H1 (cell line): ENCODE measurements at regions not wholly inside any gene's neighbourhood (a gene's known extent, or its start where the extent isn't known, plus 50 kb on each side); places are given as distances from the start of the nearest gene placed in this dataset.
A peak's percentile ranks its signal among the peaks of the same experiment; 100 is the strongest.

ENCODE experiments used
- CTCF ChIA-PET: fragments of 300-600 bp; sonication (Branson Sonifier 250); formaldehyde crosslinking; loops from one replicate; lab custom pipeline; 2021; ENCODE audit not compliant: partially characterized antibody; lab: Charles Lee
- POLR2A ChIA-PET: fragments of 300-600 bp; sonication (Branson Sonifier 250); formaldehyde crosslinking; loops from one replicate; lab custom pipeline; 2021; ENCODE audit warnings: inconsistent platforms; ENCODE audit not compliant: partially characterized antibody; lab: Charles Lee
- DNase-seq, 2 experiments: peaks; one replicate each; pipeline versions ENCODE4 v3.0.0 to v3.0.0-alpha.2; 2010 to 2022; ENCODE audit warnings: low spot score in 2 of 2, low read depth in 1 of 2, mixed read lengths in 1 of 2
- FAIRE-seq: peaks from 2 replicates; lab custom pipeline; 2011; peaks lifted over from hg19 to GRCh38; lab: Jason Lieb, UNC
- H2AFZ ChIP-seq: 2 replicates; pipeline ENCODE4 v1.8.1; 2012; ENCODE audit warnings: low read length, inconsistent platforms
- H2AK5ac ChIP-seq: 2 replicates; pipeline ENCODE4 v1.6.1; 2013; ENCODE audit warnings: low read depth, low read length
- H2BK120ac ChIP-seq: replicated peaks from 2 replicates; pipeline ENCODE3; 2013; ENCODE audit warnings: low read depth, low read length, inconsistent platforms
- H2BK12ac ChIP-seq: 2 replicates; pipeline ENCODE4 v1.6.1; 2013; ENCODE audit warnings: low read depth, low read length
- H2BK15ac ChIP-seq: 2 replicates; pipeline ENCODE4 v1.6.1; 2013; ENCODE audit warnings: low read length
- H2BK20ac ChIP-seq: 2 replicates; pipeline ENCODE4 v1.6.1; 2013; ENCODE audit warnings: low read length
- H2BK5ac ChIP-seq: 2 replicates; pipeline ENCODE4 v1.6.1; 2013; ENCODE audit warnings: low read depth, low read length
- H3K14ac ChIP-seq: 2 replicates; pipeline ENCODE4 v1.6.1; 2013; ENCODE audit warnings: inconsistent platforms; ENCODE audit not compliant: insufficient read length
- H3K18ac ChIP-seq: 2 replicates; pipeline ENCODE4 v1.6.1; 2013; ENCODE audit warnings: low read length; ENCODE audit errors: extremely low read depth
- H3K23ac ChIP-seq: 2 replicates; pipeline ENCODE4 v1.6.1; 2013; ENCODE audit warnings: inconsistent platforms; ENCODE audit not compliant: insufficient read length
- H3K23me2 ChIP-seq: 2 replicates; pipeline ENCODE4 v1.6.1; 2013; ENCODE audit warnings: low read depth, low read length
- H3K27ac ChIP-seq: 2 replicates; pipeline ENCODE4 v1.6.1; 2011; ENCODE audit warnings: low read depth, low read length, inconsistent platforms
- H3K27me3 ChIP-seq, 4 experiments: replicated peaks in 1 of 4; 1 replicate in 1 of 4; 2 replicates in 3 of 4; pipeline versions ENCODE4 v1.6.1 to v1.8.1; 2011 to 2013; ENCODE audit warnings: low read length in 3 of 4, mild to moderate bottlenecking in 3 of 4, inconsistent platforms in 2 of 4, mixed read lengths in 2 of 4, moderate library complexity in 1 of 4; ENCODE audit not compliant: control insufficient read depth in 3 of 4, insufficient read depth in 3 of 4; ENCODE audit errors: extremely low read depth in 1 of 4
- H3K36me3 ChIP-seq, 4 experiments: 2 replicates each; pipeline versions ENCODE4 v1.6.1 to v1.8.1; 2011 to 2013; ENCODE audit warnings: mild to moderate bottlenecking in 4 of 4, low read length in 3 of 4, moderate library complexity in 2 of 4, control low read depth in 1 of 4, inconsistent platforms in 1 of 4; ENCODE audit not compliant: insufficient read depth in 4 of 4, control insufficient read depth in 2 of 4
- H3K4ac ChIP-seq: replicated peaks from 2 replicates; pipeline ENCODE3; 2013; ENCODE audit warnings: low read length, low read depth, mixed read lengths, inconsistent platforms; ENCODE audit not compliant: insufficient read length
- H3K4me1 ChIP-seq, 4 experiments: replicated peaks in 1 of 4; 1 replicate in 1 of 4; 2 replicates in 3 of 4; pipeline versions ENCODE4 v1.6.1 to v1.8.1; 2011 to 2013; ENCODE audit warnings: low read length in 3 of 4, inconsistent platforms in 2 of 4, mixed read lengths in 1 of 4; ENCODE audit not compliant: insufficient read depth in 4 of 4, control insufficient read depth in 3 of 4
- H3K4me2 ChIP-seq, 2 experiments: 2 replicates each; pipeline versions ENCODE4 v1.6.1 to v1.8.1; 2011 to 2013; ENCODE audit warnings: low read depth in 2 of 2, low read length in 2 of 2, control low read depth in 1 of 2, inconsistent platforms in 1 of 2, mild to moderate bottlenecking in 1 of 2; ENCODE audit not compliant: insufficient read depth in 1 of 2
- H3K4me3 ChIP-seq, 4 experiments: fragments of 200-600, 300-600 bp in 1 of 4; sonication (generic), shearing (Covaris generic), sonication (Bioruptor Twin) in 1 of 4; 2 replicates each; pipeline versions ENCODE4 v1.5.1 to v1.8.1; 2011 to 2016; ENCODE audit warnings: low read length in 4 of 4, low read depth in 3 of 4, control low read depth in 2 of 4, inconsistent platforms in 2 of 4, mild to moderate bottlenecking in 2 of 4, mixed read lengths in 1 of 4, moderate library complexity in 1 of 4; ENCODE audit not compliant: insufficient read depth in 2 of 4; ENCODE audit errors: extremely low read depth in 1 of 4
- H3K56ac ChIP-seq: replicated peaks from 2 replicates; pipeline ENCODE3; 2013; ENCODE audit warnings: low read depth, mild to moderate bottlenecking, mixed read lengths, low read length, inconsistent platforms; ENCODE audit not compliant: insufficient read length
- H3K79me1 ChIP-seq: 2 replicates; pipeline ENCODE4 v1.6.1; 2013; ENCODE audit warnings: low read depth, low read length, control low read depth
- H3K79me2 ChIP-seq, 2 experiments: 2 replicates each; pipeline versions ENCODE4 v1.6.1 to v1.8.1; 2012 to 2013; ENCODE audit warnings: low read length in 2 of 2, mild to moderate bottlenecking in 2 of 2, inconsistent platforms in 1 of 2; ENCODE audit not compliant: insufficient read depth in 2 of 2, control insufficient read depth in 1 of 2
- H3K9ac ChIP-seq, 4 experiments: replicated peaks in 1 of 4; 1 replicate in 1 of 4; 2 replicates in 3 of 4; pipeline versions ENCODE4 v1.6.1 to v1.8.1; 2011 to 2013; ENCODE audit warnings: low read depth in 3 of 4, low read length in 3 of 4, control low read depth in 2 of 4, mild to moderate bottlenecking in 2 of 4, moderate library complexity in 2 of 4, inconsistent platforms in 1 of 4; ENCODE audit errors: extremely low read depth in 1 of 4
- H3K9me3 ChIP-seq, 2 experiments: 2 replicates each; pipeline versions ENCODE4 v1.6.1 to v1.8.1; 2012 to 2013; ENCODE audit warnings: mild to moderate bottlenecking in 2 of 2, moderate library complexity in 2 of 2, control low read depth in 1 of 2, inconsistent platforms in 1 of 2, low read depth in 1 of 2, low read length in 1 of 2, mixed read lengths in 1 of 2; ENCODE audit not compliant: insufficient read depth in 2 of 2
- H4K20me1 ChIP-seq, 2 experiments: replicated peaks in 1 of 2; 2 replicates each; pipeline versions ENCODE3 to v1.8.1; 2011 to 2013; ENCODE audit warnings: inconsistent platforms in 2 of 2, low read length in 2 of 2, mild to moderate bottlenecking in 1 of 2; ENCODE audit not compliant: insufficient read depth in 2 of 2, control insufficient read depth in 1 of 2
- H4K5ac ChIP-seq: 2 replicates; pipeline ENCODE4 v1.6.1; 2013; ENCODE audit warnings: low read length, low read depth, mixed read lengths, inconsistent platforms; ENCODE audit not compliant: insufficient read length
- H4K8ac ChIP-seq: 2 replicates; pipeline ENCODE4 v1.8.0; 2013; ENCODE audit warnings: mild to moderate bottlenecking, moderate library complexity, low read length, inconsistent platforms; ENCODE audit not compliant: insufficient read depth; ENCODE audit errors: extremely low read depth
- H4K91ac ChIP-seq: replicated peaks from 2 replicates; pipeline ENCODE3; 2013; ENCODE audit warnings: low read length, mixed read lengths, inconsistent platforms; ENCODE audit not compliant: insufficient read length
- BCL11A ChIP-seq, 2 experiments: IDR thresholded peaks; one replicate each; pipeline ENCODE4 v1.6.1; 2011; ENCODE audit warnings: low read depth in 2 of 2, low read length in 2 of 2, mild to moderate bottlenecking in 2 of 2
- CEBPB ChIP-seq: IDR thresholded peaks from 2 replicates; pipeline ENCODE4 v1.6.1; 2012; ENCODE audit warnings: low read depth, low read length
- RAD21 ChIP-seq, 2 experiments: IDR thresholded peaks in 1 of 2; conservative IDR thresholded peaks in 1 of 2; 2 replicates each; pipeline ENCODE4 v1.6.1; 2011; ENCODE audit warnings: low read depth in 2 of 2, low read length in 2 of 2, improper control_type of control experiment in 1 of 2, inconsistent platforms in 1 of 2, mild to moderate bottlenecking in 1 of 2, moderate library complexity in 1 of 2
- WGBS, 2 experiments: shearing (Covaris generic) in 1 of 2; methylation state at CpG; one replicate each; pipeline versions ENCODE4 v1.1.6 to v1.1.7; 2013 to 2015; ENCODE audit warnings: low lambda C conversion rate in 2 of 2, mixed read lengths in 2 of 2, inconsistent platforms in 1 of 2, low coverage in 1 of 2, missing lambda C conversion rate in 1 of 2; ENCODE audit not compliant: insufficient replicate concordance in 2 of 2, insufficient coverage in 1 of 2, insufficient read length in 1 of 2; ENCODE audit errors: extremely low coverage in 1 of 2, missing lambda C conversion rate in 1 of 2; 5-methylcytosine and 5-hydroxymethylcytosine counted together
- TF ChIP-seq, protein P1 (sequence below), 3 experiments: IDR thresholded peaks; 1 replicate in 2 of 3; 2 replicates in 1 of 3; pipeline versions ENCODE4 v1.5.1 to v1.6.1; 2011; ENCODE audit warnings: low read length in 3 of 3, mild to moderate bottlenecking in 3 of 3, inconsistent platforms in 2 of 3, low read depth in 1 of 3, moderate library complexity in 1 of 3; ENCODE audit not compliant: insufficient read depth in 1 of 3; ENCODE audit errors: control extremely low read depth in 1 of 3

DNA sequence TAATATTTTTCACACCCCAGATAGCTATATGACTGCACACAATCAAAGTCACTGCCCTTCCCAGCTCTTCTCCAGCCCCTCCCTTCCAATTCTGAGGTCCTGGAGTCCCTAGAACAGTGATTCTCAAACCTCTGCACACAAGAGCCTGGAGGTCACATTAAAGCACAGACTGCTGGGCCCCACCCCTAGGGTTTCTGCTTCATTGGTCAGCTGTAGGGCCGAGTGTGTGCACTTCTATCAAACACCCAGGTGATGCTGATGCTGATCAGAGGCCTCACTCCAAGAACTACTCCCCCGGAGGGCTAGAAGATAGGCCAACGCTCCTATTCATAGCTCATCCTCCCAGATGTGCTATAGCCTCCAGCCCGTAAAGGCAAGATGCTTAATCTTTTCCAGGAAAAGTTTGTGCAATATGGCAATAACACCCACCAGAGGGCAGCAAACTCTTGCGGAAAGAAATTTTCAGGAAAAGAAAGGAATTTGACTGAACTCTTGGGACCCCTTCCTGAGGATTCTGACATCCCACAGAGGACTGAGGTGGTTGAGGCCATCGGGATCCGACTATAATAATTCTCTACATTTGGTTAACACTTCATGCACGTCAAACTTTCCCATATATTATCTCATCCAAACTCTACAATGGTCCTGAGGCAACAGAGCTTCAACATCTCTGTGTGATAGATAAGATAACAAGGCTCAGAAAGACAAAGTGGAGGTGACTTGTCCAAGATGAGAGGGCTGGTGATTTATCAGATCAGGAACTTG, 194.2 kb upstream of the PKDCC start:
- TF ChIP-seq, protein P1, sequence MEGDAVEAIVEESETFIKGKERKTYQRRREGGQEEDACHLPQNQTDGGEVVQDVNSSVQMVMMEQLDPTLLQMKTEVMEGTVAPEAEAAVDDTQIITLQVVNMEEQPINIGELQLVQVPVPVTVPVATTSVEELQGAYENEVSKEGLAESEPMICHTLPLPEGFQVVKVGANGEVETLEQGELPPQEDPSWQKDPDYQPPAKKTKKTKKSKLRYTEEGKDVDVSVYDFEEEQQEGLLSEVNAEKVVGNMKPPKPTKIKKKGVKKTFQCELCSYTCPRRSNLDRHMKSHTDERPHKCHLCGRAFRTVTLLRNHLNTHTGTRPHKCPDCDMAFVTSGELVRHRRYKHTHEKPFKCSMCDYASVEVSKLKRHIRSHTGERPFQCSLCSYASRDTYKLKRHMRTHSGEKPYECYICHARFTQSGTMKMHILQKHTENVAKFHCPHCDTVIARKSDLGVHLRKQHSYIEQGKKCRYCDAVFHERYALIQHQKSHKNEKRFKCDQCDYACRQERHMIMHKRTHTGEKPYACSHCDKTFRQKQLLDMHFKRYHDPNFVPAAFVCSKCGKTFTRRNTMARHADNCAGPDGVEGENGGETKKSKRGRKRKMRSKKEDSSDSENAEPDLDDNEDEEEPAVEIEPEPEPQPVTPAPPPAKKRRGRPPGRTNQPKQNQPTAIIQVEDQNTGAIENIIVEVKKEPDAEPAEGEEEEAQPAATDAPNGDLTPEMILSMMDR (IDR thresholded peaks at IDR 0.05; ENCODE audit: control extremely low read depth in 1 of 3, insufficient read depth in 1 of 3, low read depth in 1 of 3, low read length in 3 of 3): peak in 2 of 3 experiments; percentile 73 to 76; a peak in 3 of 4 replicates
- peak; percentile 92 to 97 for TF ChIP-seq RAD21 (IDR thresholded peaks at IDR 0.05 in 1 of 2, conservative IDR thresholded peaks at IDR 0.05 in 1 of 2; ENCODE audit: low read depth in 2 of 2, low read length in 2 of 2)
- peak; percentile 80 for TF ChIP-seq CEBPB
- no peak for TF ChIP-seq BCL11A (IDR thresholded peaks at IDR 0.05; ENCODE audit: low read depth in 2 of 2, low read length in 2 of 2)
- no peak overlapping the region for H3K23ac ChIP-seq
- H2BK5ac ChIP-seq: no peak overlapping the region
- no peak overlapping the region for H3K14ac ChIP-seq
- no peak overlapping the region for H4K5ac ChIP-seq
- no peak overlapping the region for H2AK5ac ChIP-seq
- H3K4me2 ChIP-seq: no peak overlapping the region
- DNase-seq (peak; percentile 21 to 79), FAIRE-seq (peak; percentile 97)
- H3K27ac ChIP-seq: no peak overlapping the region
- no peaks in the 10 kb centered on the region for H3K23me2 ChIP-seq
- no peak overlapping the region for H3K4me3 ChIP-seq
- no peak overlapping the region for H4K8ac ChIP-seq
- no peaks in the 10 kb centered on the region for H4K20me1 ChIP-seq
- H3K9me3 ChIP-seq: no peaks in the 10 kb centered on the region
- H2BK120ac ChIP-seq: no peak overlapping the region
- H3K4ac ChIP-seq: no peak overlapping the region
- 34% methylated on average over 8 of the region's 8 CpGs; no CpG with 5 or more reads in 1 of the 2 experiments for WGBS, 2 experiments
- H3K4me1 ChIP-seq: peaks cover 0 to 3% (median 0%) of the 10 kb centered on the region in 4 experiments; a peak in 2 of 7 replicates
- H2BK20ac ChIP-seq: no peak overlapping the region
- H3K27me3 ChIP-seq: no peaks in the 10 kb centered on the region
- H3K36me3 ChIP-seq: no peaks in the 10 kb centered on the region
- no peak overlapping the region for H2BK12ac ChIP-seq
- H3K18ac ChIP-seq: no peak overlapping the region
- no peak overlapping the region for H2BK15ac ChIP-seq
- no peak overlapping the region for H4K91ac ChIP-seq
- H3K79me2 ChIP-seq: no peaks in the 10 kb centered on the region
- ChIA-PET POLR2A (interaction anchor here (0.6 to 1.0 kb wide), 2 partner anchors 94 to 233 kb away, joined by 3 read pairs; no protein-coding TSS in a partner anchor), CTCF (interaction anchor here (0.6 to 14.6 kb wide), 60 partner anchors 8 to 493 kb away, joined by 3 to 490 read pairs (median 4); partner anchors contain the start of gene PKDCC)
- H2AFZ ChIP-seq: no peak overlapping the region
- H3K56ac ChIP-seq: no peak overlapping the region
- no peaks in the 10 kb centered on the region for H3K79me1 ChIP-seq
- H3K9ac ChIP-seq: no peak overlapping the region
